GM12878 (cell line): ENCODE measurements at regions not wholly inside any gene's neighbourhood (a gene's known extent, or its start where the extent isn't known, plus 50 kb on each side); places are given as distances from the start of the nearest gene placed in this dataset.

Experiments used
- ATF3 ChIP-seq: IDR thresholded peaks from 2 replicates; pipeline ENCODE4 v1.6.1; 2011; ENCODE audit warnings: low read depth, mild to moderate bottlenecking, low read length, moderate library complexity, borderline replicate concordance; ENCODE audit errors: extremely low read depth
- CBX3 ChIP-seq: fragments of 200-600 bp; sonication (generic); IDR thresholded peaks from 2 replicates; pipeline ENCODE4 v1.6.1; 2016; ENCODE audit warnings: low read depth, borderline replicate concordance
- CBX5 ChIP-seq: sonication (generic); IDR thresholded peaks from 2 replicates; pipeline ENCODE4 v1.6.1; 2016; ENCODE audit warnings: low read depth, moderate library complexity, mild to moderate bottlenecking, inconsistent platforms
- CEBPZ ChIP-seq: fragments of 150-350 bp; IDR thresholded peaks from 2 replicates; pipeline ENCODE4 v1.6.1; 2016; ENCODE audit warnings: low read depth, low read length
- GATAD2B ChIP-seq: fragments of 450-650 bp; conservative IDR thresholded peaks from 2 replicates; pipeline ENCODE4 v1.6.1; 2017; ENCODE audit warnings: low read depth, mild to moderate bottlenecking, moderate library complexity
- HDAC2 ChIP-seq: fragments of 200-600 bp; sonication (generic); IDR thresholded peaks from 2 replicates; pipeline ENCODE4 v1.6.1; 2017
- JUNB ChIP-seq: IDR thresholded peaks from 2 replicates; pipeline ENCODE4 v1.6.1; 2016; ENCODE audit warnings: antibody characterized with exemption, mild to moderate bottlenecking
- RFX5 ChIP-seq: IDR thresholded peaks from 2 replicates; pipeline ENCODE4 v1.6.1; 2011; ENCODE audit warnings: low read depth, low read length, improper control_type of control experiment
- SIN3A ChIP-seq: IDR thresholded peaks from 2 replicates; pipeline ENCODE4 v1.6.1; 2012; ENCODE audit warnings: low read depth, low read length, improper control_type of control experiment
- STAT3 ChIP-seq: IDR thresholded peaks from 2 replicates; pipeline ENCODE4 v1.6.1; 2011; ENCODE audit warnings: low read depth, low read length, improper control_type of control experiment
- SUPT20H ChIP-seq: IDR thresholded peaks from 2 replicates; pipeline ENCODE4 v1.6.1; 2011; ENCODE audit warnings: low read depth, mild to moderate bottlenecking, low read length, moderate library complexity, borderline replicate concordance; ENCODE audit not compliant: control insufficient read depth
- ZNF207 ChIP-seq: fragments of 450-650 bp; IDR thresholded peaks from 2 replicates; pipeline ENCODE4 v1.6.1; 2014; ENCODE audit warnings: antibody characterized with exemption, mild to moderate bottlenecking, borderline replicate concordance

- no peak for TF ChIP-seq CBX5
- TF ChIP-seq SUPT20H: no peak
- no peak for TF ChIP-seq STAT3
- TF ChIP-seq JUNB: no peak
- no peak for TF ChIP-seq SIN3A
- TF ChIP-seq CEBPZ: no peak
- TF ChIP-seq RFX5: no peak
- TF ChIP-seq ZNF207: no peak
- TF ChIP-seq GATAD2B: no peak
- no peak for TF ChIP-seq CBX3
- no peak for TF ChIP-seq HDAC2
- no peak for TF ChIP-seq ATF3
Observed at GRCh38 chr7:85866540-85866939, 679.7 kb upstream of the SEMA3D start (continued).
